Adrenal gland (tissue), 9 donors: ENCODE measurements at regions not wholly inside any gene's neighbourhood (a gene's known extent, or its start where the extent isn't known, plus 50 kb on each side); places are given as distances from the start of the nearest gene placed in this dataset.

Experiments used
- DNase-seq, 7 donors: peaks; one replicate each; pipeline ENCODE4 v3.0.0-alpha.2; 2019 to 2020
- H3K27ac ChIP-seq, 5 donors: fragments of 200-600 bp; sonication (generic) in 4 of 5; 1 replicate in 3 of 5; 2 replicates in 2 of 5; pipeline versions ENCODE4 v1.5.1 to v1.8.0; 2016 to 2020; ENCODE audit warnings: mild to moderate bottlenecking in 1 of 5
- H3K27me3 ChIP-seq: fragments of 200-600 bp; 2 replicates; pipeline ENCODE4 v1.8.0; 2021
- H3K36me3 ChIP-seq, 2 donors: fragments of 200-600 bp; replicated peaks in 1 of 2; 1 replicate in 1 of 2; 2 replicates in 1 of 2; pipeline versions ENCODE4 v1.5.1 to v1.8.0; 2018 to 2022
- H3K4me1 ChIP-seq, 2 donors: fragments of 200-600 bp; replicated peaks in 1 of 2; 1 replicate in 1 of 2; 2 replicates in 1 of 2; pipeline versions ENCODE4 v1.5.1 to v1.8.0; 2018 to 2021
- H3K4me3 ChIP-seq, 4 donors: fragments of 200-600 bp; sonication (generic) in 3 of 4; one replicate each; pipeline ENCODE4 v1.5.1; 2016 to 2018
- H3K9me3 ChIP-seq, 3 donors: fragments of 200-600 bp; sonication (generic) in 1 of 3; replicated peaks in 1 of 3; 1 replicate in 2 of 3; 2 replicates in 1 of 3; pipeline versions ENCODE4 v1.5.1 to v1.8.0; 2016 to 2021
- CTCF ChIP-seq, 6 experiments: fragments of 450-650 bp in 4 of 6; fragments of 200-600 bp in 2 of 6; sonication (generic) in 1 of 6; IDR thresholded peaks; 1 replicate in 5 of 6; 2 replicates in 1 of 6; pipeline versions ENCODE4 v1.5.1 to v1.8.0; 2016 to 2021; ENCODE audit warnings: antibody characterized with exemption in 6 of 6, mild to moderate bottlenecking in 2 of 6, moderate library complexity in 1 of 6
- POLR2A ChIP-seq, 2 donors: fragments of 450-650 bp; IDR thresholded peaks; one replicate each; pipeline ENCODE4 v1.6.1; 2017; ENCODE audit warnings: antibody characterized with exemption in 2 of 2, mild to moderate bottlenecking in 2 of 2, moderate library complexity in 1 of 2
- WGBS, 4 donors: extraction: QIAGEN DNeasy Blood & Tissue Kit in 2 of 4; methylation state at CpG; one replicate each; pipeline versions ENCODE4 v1.1.5 to v1.1.7; 2013 to 2017; 5-methylcytosine and 5-hydroxymethylcytosine counted together
- intact Hi-C, 2 donors: fragments of 100-400 bp; cut with DNase I; formaldehyde crosslinking; loops; one replicate each; pipeline versions ENCODE4 v1.14.1 to v1.15.0; 2022 to 2023
- donor health status: healthy with polysubstance abuse.
- donor health status: Bipolar disorder and iron deficiency.
- donor health status: DM: yes; HTN: yes; CAD: no.
- donor health status: DM: no; HTN: no; CAD: no.
- donor health status: DM: no; HTN: no; CAD: no.

- Histone ChIP-seq H3K36me3 (no peaks in the 10 kb centered on the region), H3K4me1 (no peaks in the 10 kb centered on the region), H3K27ac (no peak overlapping the region), H3K9me3 (no peaks in the 10 kb centered on the region), H3K4me3 (no peak overlapping the region), H3K27me3 (no peaks in the 10 kb centered on the region)
- intact Hi-C loops, result no loop called here
- no peak for DNase-seq
- TF ChIP-seq CTCF (IDR thresholded peaks at IDR 0.05) (no peak), POLR2A (IDR thresholded peaks at IDR 0.05) (no peak)
- 56 to 64% (median 61%) methylated on average over 3 of the region's 3 CpGs for WGBS, 4 donors
Measured at GRCh38 chr4:98779088-98779487, 120.7 kb upstream of the TSPAN5 start.

GRCh38 chr4:98778206-98778605, 119.8 kb upstream of the TSPAN5 start:
- intact Hi-C loops, result no loop called here
- TF ChIP-seq POLR2A (IDR thresholded peaks at IDR 0.05) (no peak), CTCF (IDR thresholded peaks at IDR 0.05) (no peak)
- Histone ChIP-seq H3K9me3 (no peaks in the 10 kb centered on the region), H3K4me3 (no peak overlapping the region), H3K27me3 (no peaks in the 10 kb centered on the region), H3K36me3 (no peaks in the 10 kb centered on the region), H3K4me1 (no peaks in the 10 kb centered on the region), H3K27ac (no peak overlapping the region)
- WGBS, 4 donors, result 62 to 79% (median 73%) methylated on average over 4 of the region's 4 CpGs
- DNase-seq, result no peak

- DNase-seq, result no peak
- H3K36me3 ChIP-seq, result no peaks in the 10 kb centered on the region
- H3K4me1 ChIP-seq, result no peaks in the 10 kb centered on the region
- TF ChIP-seq CTCF (IDR thresholded peaks at IDR 0.05), result no peak
- TF ChIP-seq POLR2A (IDR thresholded peaks at IDR 0.05), result no peak
- no peak overlapping the region for H3K27ac ChIP-seq
- H3K27me3 ChIP-seq, result no peaks in the 10 kb centered on the region
- intact Hi-C loops, result no loop called here
- no peaks in the 10 kb centered on the region for H3K9me3 ChIP-seq
- no peak overlapping the region for H3K4me3 ChIP-seq
- WGBS, 4 donors, result 81 to 90% (median 84%) methylated on average over 2 of the region's 2 CpGs
Measured at GRCh38 chr4:98775672-98776071, 117.3 kb upstream of the TSPAN5 start.

GRCh38 chr4:98773638-98774037, 115.2 kb upstream of the TSPAN5 start:
- no peaks in the 10 kb centered on the region for H3K36me3 ChIP-seq
- intact Hi-C loops, result no loop called here
- WGBS, 4 donors, result 89 to 94% (median 89%) methylated on average over 2 to 4 of the region's 4 CpGs
- TF ChIP-seq POLR2A (IDR thresholded peaks at IDR 0.05) (no peak), CTCF (IDR thresholded peaks at IDR 0.05) (no peak)
- H3K9me3 ChIP-seq, result no peaks in the 10 kb centered on the region
- DNase-seq, result no peak
- H3K4me1 ChIP-seq, result no peaks in the 10 kb centered on the region
- no peak overlapping the region for H3K27ac ChIP-seq
- H3K4me3 ChIP-seq, result no peak overlapping the region
- H3K27me3 ChIP-seq, result no peaks in the 10 kb centered on the region
